Ascending aorta (tissue), 2 donors: ENCODE measurements at regions not wholly inside any gene's neighbourhood (a gene's known extent, or its start where the extent isn't known, plus 50 kb on each side); places are given as distances from the start of the nearest gene placed in this dataset.
"Not testable (repeated sequence)": the region's sequence is repeated elsewhere in the genome, so short reads cannot be mapped to it uniquely, and the experiment has no call there.

ENCODE experiments used
- DNase-seq, 2 donors: peaks; one replicate each; pipeline ENCODE4 v3.0.0-alpha.2; 2019; ENCODE audit warnings: low spot score in 2 of 2
- H3K27ac ChIP-seq, 2 donors: fragments of 200-600 bp; sonication (generic); one replicate each; pipeline ENCODE4 v1.5.1; 2016 to 2017; ENCODE audit warnings: mild to moderate bottlenecking in 1 of 2
- H3K27me3 ChIP-seq: fragments of 200-600 bp; sonication (generic); one replicate; pipeline ENCODE4 v1.5.1; 2017
- H3K36me3 ChIP-seq, 2 donors: fragments of 200-600 bp; sonication (generic); one replicate each; pipeline ENCODE4 v1.5.1; 2016
- H3K4me1 ChIP-seq, 2 donors: fragments of 200-600 bp; sonication (generic); one replicate each; pipeline ENCODE4 v1.5.1; 2016 to 2017; ENCODE audit warnings: mild to moderate bottlenecking in 1 of 2
- H3K4me3 ChIP-seq, 2 donors: fragments of 200-600 bp; sonication (generic); one replicate each; pipeline ENCODE4 v1.5.1; 2016 to 2017; ENCODE audit warnings: mild to moderate bottlenecking in 1 of 2
- H3K9me3 ChIP-seq, 2 donors: fragments of 200-600 bp; sonication (generic); one replicate each; pipeline ENCODE4 v1.5.1; 2016
- CTCF ChIP-seq, 3 experiments: fragments of 200-600 bp in 2 of 3; fragments of 450-650 bp in 1 of 3; sonication (generic) in 2 of 3; IDR thresholded peaks; one replicate each; pipeline ENCODE4 v1.5.1; 2016 to 2019; ENCODE audit warnings: antibody characterized with exemption in 3 of 3, mild to moderate bottlenecking in 1 of 3, moderate library complexity in 1 of 3
- intact Hi-C: fragments of 100-400 bp; cut with DNase I; formaldehyde crosslinking; loops from one replicate; pipeline ENCODE4 v1.15.1; 2023

- H3K4me3 ChIP-seq, intact Hi-C loops, H3K9me3 ChIP-seq, H3K27ac ChIP-seq, H3K27me3 ChIP-seq, H3K4me1 ChIP-seq, H3K36me3 ChIP-seq, DNase-seq: not testable (repeated sequence)
These were observed 189.2 kb upstream of the WSB1 start for GRCh38 chr17:27104605-27105221.

GRCh38 chr17:27105636-27106035 is 188.3 kb upstream of the WSB1 start:
- DNase-seq, result no peak
- Histone ChIP-seq H3K27ac (no peak overlapping the region), H3K36me3 (no peaks in the 10 kb centered on the region), H3K4me1 (no peaks in the 10 kb centered on the region), H3K4me3 (no peak overlapping the region), H3K27me3 (no peaks in the 10 kb centered on the region), H3K9me3 (no peaks in the 10 kb centered on the region)
- intact Hi-C loops, result no loop called here
- no peak for TF ChIP-seq CTCF (IDR thresholded peaks at IDR 0.05)

GRCh38 chr17:27106347-27106981 is 187.4 kb upstream of the WSB1 start:
- Histone ChIP-seq H3K36me3 (no peaks in the 10 kb centered on the region), H3K27me3 (no peaks in the 10 kb centered on the region), H3K4me3 (no peak overlapping the region), H3K4me1 (no peaks in the 10 kb centered on the region), H3K27ac (no peak overlapping the region), H3K9me3 (no peaks in the 10 kb centered on the region)
- no peak for DNase-seq
- no peak for TF ChIP-seq CTCF (IDR thresholded peaks at IDR 0.05)
- intact Hi-C loops, result no loop called here

GRCh38 chr17:27106982-27107360 is 186.9 kb upstream of the WSB1 start:
- no peaks in the 10 kb centered on the region for H3K27me3 ChIP-seq
- H3K27ac ChIP-seq, result no peak overlapping the region
- H3K9me3 ChIP-seq, result no peaks in the 10 kb centered on the region
- no peaks in the 10 kb centered on the region for H3K36me3 ChIP-seq
- DNase-seq, result no peak
- intact Hi-C loops, result no loop called here
- TF ChIP-seq CTCF (IDR thresholded peaks at IDR 0.05), result no peak
- H3K4me3 ChIP-seq, result no peak overlapping the region
- H3K4me1 ChIP-seq, result no peaks in the 10 kb centered on the region

GRCh38 chr17:27107386-27108328 is 186.3 kb upstream of the WSB1 start:
- intact Hi-C loops, H3K4me3 ChIP-seq, DNase-seq, H3K27ac ChIP-seq, H3K27me3 ChIP-seq, H3K4me1 ChIP-seq, H3K9me3 ChIP-seq, H3K36me3 ChIP-seq: not testable (repeated sequence)

GRCh38 chr17:27109346-27109745 is 184.6 kb upstream of the WSB1 start:
- TF ChIP-seq CTCF (IDR thresholded peaks at IDR 0.05), result no peak
- Histone ChIP-seq H3K4me1 (no peaks in the 10 kb centered on the region), H3K27me3 (no peaks in the 10 kb centered on the region), H3K36me3 (no peaks in the 10 kb centered on the region), H3K4me3 (no peak overlapping the region), H3K9me3 (no peaks in the 10 kb centered on the region), H3K27ac (no peak overlapping the region)
- intact Hi-C loops, result no loop called here
- no peak for DNase-seq
